H1 (cell line): ENCODE measurements at regions not wholly inside any gene's neighbourhood (a gene's known extent, or its start where the extent isn't known, plus 50 kb on each side); places are given as distances from the start of the nearest gene placed in this dataset.

ENCODE experiments used
- CTCF ChIA-PET: fragments of 300-600 bp; sonication (Branson Sonifier 250); formaldehyde crosslinking; loops from one replicate; lab custom pipeline; 2021; ENCODE audit not compliant: partially characterized antibody; lab: Charles Lee
- POLR2A ChIA-PET: fragments of 300-600 bp; sonication (Branson Sonifier 250); formaldehyde crosslinking; loops from one replicate; lab custom pipeline; 2021; ENCODE audit warnings: inconsistent platforms; ENCODE audit not compliant: partially characterized antibody; lab: Charles Lee
- DNase-seq, 2 experiments: peaks; one replicate each; pipeline versions ENCODE4 v3.0.0 to v3.0.0-alpha.2; 2010 to 2022; ENCODE audit warnings: low spot score in 2 of 2, low read depth in 1 of 2, mixed read lengths in 1 of 2
- FAIRE-seq: peaks from 2 replicates; lab custom pipeline; 2011; peaks lifted over from hg19 to GRCh38; lab: Jason Lieb, UNC
- H2AFZ ChIP-seq: 2 replicates; pipeline ENCODE4 v1.8.1; 2012; ENCODE audit warnings: low read length, inconsistent platforms
- H2AK5ac ChIP-seq: 2 replicates; pipeline ENCODE4 v1.6.1; 2013; ENCODE audit warnings: low read depth, low read length
- H2BK120ac ChIP-seq: replicated peaks from 2 replicates; pipeline ENCODE3; 2013; ENCODE audit warnings: low read depth, low read length, inconsistent platforms
- H2BK12ac ChIP-seq: 2 replicates; pipeline ENCODE4 v1.6.1; 2013; ENCODE audit warnings: low read depth, low read length
- H2BK15ac ChIP-seq: 2 replicates; pipeline ENCODE4 v1.6.1; 2013; ENCODE audit warnings: low read length
- H2BK20ac ChIP-seq: 2 replicates; pipeline ENCODE4 v1.6.1; 2013; ENCODE audit warnings: low read length
- H2BK5ac ChIP-seq: 2 replicates; pipeline ENCODE4 v1.6.1; 2013; ENCODE audit warnings: low read depth, low read length
- H3K14ac ChIP-seq: 2 replicates; pipeline ENCODE4 v1.6.1; 2013; ENCODE audit warnings: inconsistent platforms; ENCODE audit not compliant: insufficient read length
- H3K18ac ChIP-seq: 2 replicates; pipeline ENCODE4 v1.6.1; 2013; ENCODE audit warnings: low read length; ENCODE audit errors: extremely low read depth
- H3K23ac ChIP-seq: 2 replicates; pipeline ENCODE4 v1.6.1; 2013; ENCODE audit warnings: inconsistent platforms; ENCODE audit not compliant: insufficient read length
- H3K23me2 ChIP-seq: 2 replicates; pipeline ENCODE4 v1.6.1; 2013; ENCODE audit warnings: low read depth, low read length
- H3K27ac ChIP-seq: 2 replicates; pipeline ENCODE4 v1.6.1; 2011; ENCODE audit warnings: low read depth, low read length, inconsistent platforms
- H3K27me3 ChIP-seq, 4 experiments: replicated peaks in 1 of 4; 1 replicate in 1 of 4; 2 replicates in 3 of 4; pipeline versions ENCODE4 v1.6.1 to v1.8.1; 2011 to 2013; ENCODE audit warnings: low read length in 3 of 4, mild to moderate bottlenecking in 3 of 4, inconsistent platforms in 2 of 4, mixed read lengths in 2 of 4, moderate library complexity in 1 of 4; ENCODE audit not compliant: control insufficient read depth in 3 of 4, insufficient read depth in 3 of 4; ENCODE audit errors: extremely low read depth in 1 of 4
- H3K36me3 ChIP-seq, 4 experiments: 2 replicates each; pipeline versions ENCODE4 v1.6.1 to v1.8.1; 2011 to 2013; ENCODE audit warnings: mild to moderate bottlenecking in 4 of 4, low read length in 3 of 4, moderate library complexity in 2 of 4, control low read depth in 1 of 4, inconsistent platforms in 1 of 4; ENCODE audit not compliant: insufficient read depth in 4 of 4, control insufficient read depth in 2 of 4
- H3K4ac ChIP-seq: replicated peaks from 2 replicates; pipeline ENCODE3; 2013; ENCODE audit warnings: low read length, low read depth, mixed read lengths, inconsistent platforms; ENCODE audit not compliant: insufficient read length
- H3K4me1 ChIP-seq, 4 experiments: replicated peaks in 1 of 4; 1 replicate in 1 of 4; 2 replicates in 3 of 4; pipeline versions ENCODE4 v1.6.1 to v1.8.1; 2011 to 2013; ENCODE audit warnings: low read length in 3 of 4, inconsistent platforms in 2 of 4, mixed read lengths in 1 of 4; ENCODE audit not compliant: insufficient read depth in 4 of 4, control insufficient read depth in 3 of 4
- H3K4me2 ChIP-seq, 2 experiments: 2 replicates each; pipeline versions ENCODE4 v1.6.1 to v1.8.1; 2011 to 2013; ENCODE audit warnings: low read depth in 2 of 2, low read length in 2 of 2, control low read depth in 1 of 2, inconsistent platforms in 1 of 2, mild to moderate bottlenecking in 1 of 2; ENCODE audit not compliant: insufficient read depth in 1 of 2
- H3K4me3 ChIP-seq, 4 experiments: fragments of 200-600, 300-600 bp in 1 of 4; sonication (generic), shearing (Covaris generic), sonication (Bioruptor Twin) in 1 of 4; 2 replicates each; pipeline versions ENCODE4 v1.5.1 to v1.8.1; 2011 to 2016; ENCODE audit warnings: low read length in 4 of 4, low read depth in 3 of 4, control low read depth in 2 of 4, inconsistent platforms in 2 of 4, mild to moderate bottlenecking in 2 of 4, mixed read lengths in 1 of 4, moderate library complexity in 1 of 4; ENCODE audit not compliant: insufficient read depth in 2 of 4; ENCODE audit errors: extremely low read depth in 1 of 4
- H3K56ac ChIP-seq: replicated peaks from 2 replicates; pipeline ENCODE3; 2013; ENCODE audit warnings: low read depth, mild to moderate bottlenecking, mixed read lengths, low read length, inconsistent platforms; ENCODE audit not compliant: insufficient read length
- H3K79me1 ChIP-seq: 2 replicates; pipeline ENCODE4 v1.6.1; 2013; ENCODE audit warnings: low read depth, low read length, control low read depth
- H3K79me2 ChIP-seq, 2 experiments: 2 replicates each; pipeline versions ENCODE4 v1.6.1 to v1.8.1; 2012 to 2013; ENCODE audit warnings: low read length in 2 of 2, mild to moderate bottlenecking in 2 of 2, inconsistent platforms in 1 of 2; ENCODE audit not compliant: insufficient read depth in 2 of 2, control insufficient read depth in 1 of 2
- H3K9ac ChIP-seq, 4 experiments: replicated peaks in 1 of 4; 1 replicate in 1 of 4; 2 replicates in 3 of 4; pipeline versions ENCODE4 v1.6.1 to v1.8.1; 2011 to 2013; ENCODE audit warnings: low read depth in 3 of 4, low read length in 3 of 4, control low read depth in 2 of 4, mild to moderate bottlenecking in 2 of 4, moderate library complexity in 2 of 4, inconsistent platforms in 1 of 4; ENCODE audit errors: extremely low read depth in 1 of 4
- H3K9me3 ChIP-seq, 2 experiments: 2 replicates each; pipeline versions ENCODE4 v1.6.1 to v1.8.1; 2012 to 2013; ENCODE audit warnings: mild to moderate bottlenecking in 2 of 2, moderate library complexity in 2 of 2, control low read depth in 1 of 2, inconsistent platforms in 1 of 2, low read depth in 1 of 2, low read length in 1 of 2, mixed read lengths in 1 of 2; ENCODE audit not compliant: insufficient read depth in 2 of 2
- H4K20me1 ChIP-seq, 2 experiments: replicated peaks in 1 of 2; 2 replicates each; pipeline versions ENCODE3 to v1.8.1; 2011 to 2013; ENCODE audit warnings: inconsistent platforms in 2 of 2, low read length in 2 of 2, mild to moderate bottlenecking in 1 of 2; ENCODE audit not compliant: insufficient read depth in 2 of 2, control insufficient read depth in 1 of 2
- H4K5ac ChIP-seq: 2 replicates; pipeline ENCODE4 v1.6.1; 2013; ENCODE audit warnings: low read length, low read depth, mixed read lengths, inconsistent platforms; ENCODE audit not compliant: insufficient read length
- H4K8ac ChIP-seq: 2 replicates; pipeline ENCODE4 v1.8.0; 2013; ENCODE audit warnings: mild to moderate bottlenecking, moderate library complexity, low read length, inconsistent platforms; ENCODE audit not compliant: insufficient read depth; ENCODE audit errors: extremely low read depth
- H4K91ac ChIP-seq: replicated peaks from 2 replicates; pipeline ENCODE3; 2013; ENCODE audit warnings: low read length, mixed read lengths, inconsistent platforms; ENCODE audit not compliant: insufficient read length
- ATF2 ChIP-seq: IDR thresholded peaks from 2 replicates; pipeline ENCODE4 v1.6.1; 2012; ENCODE audit warnings: low read length, inconsistent platforms
- EGR1 ChIP-seq: IDR thresholded peaks from 2 replicates; pipeline ENCODE4 v1.6.1; 2011; ENCODE audit warnings: low read depth, low read length, borderline replicate concordance
- HDAC2 ChIP-seq, 2 experiments: fragments of 300-600 bp in 1 of 2; sonication (generic) in 1 of 2; IDR thresholded peaks; 2 replicates each; pipeline ENCODE4 v1.6.1; 2011 to 2012; ENCODE audit warnings: low read depth in 2 of 2, low read length in 2 of 2, mild to moderate bottlenecking in 2 of 2, moderate library complexity in 2 of 2, borderline replicate concordance in 1 of 2, inconsistent platforms in 1 of 2
- SIX5 ChIP-seq: IDR thresholded peaks from 2 replicates; pipeline ENCODE4 v1.6.1; 2011; ENCODE audit warnings: mild to moderate bottlenecking, low read depth, low read length
- SP2 ChIP-seq: IDR thresholded peaks from 2 replicates; pipeline ENCODE4 v1.6.1; 2012; ENCODE audit warnings: mild to moderate bottlenecking, low read length, inconsistent platforms
- WGBS, 2 experiments: shearing (Covaris generic) in 1 of 2; methylation state at CpG; one replicate each; pipeline versions ENCODE4 v1.1.6 to v1.1.7; 2013 to 2015; ENCODE audit warnings: low lambda C conversion rate in 2 of 2, mixed read lengths in 2 of 2, inconsistent platforms in 1 of 2, low coverage in 1 of 2, missing lambda C conversion rate in 1 of 2; ENCODE audit not compliant: insufficient replicate concordance in 2 of 2, insufficient coverage in 1 of 2, insufficient read length in 1 of 2; ENCODE audit errors: extremely low coverage in 1 of 2, missing lambda C conversion rate in 1 of 2; 5-methylcytosine and 5-hydroxymethylcytosine counted together

DNA sequence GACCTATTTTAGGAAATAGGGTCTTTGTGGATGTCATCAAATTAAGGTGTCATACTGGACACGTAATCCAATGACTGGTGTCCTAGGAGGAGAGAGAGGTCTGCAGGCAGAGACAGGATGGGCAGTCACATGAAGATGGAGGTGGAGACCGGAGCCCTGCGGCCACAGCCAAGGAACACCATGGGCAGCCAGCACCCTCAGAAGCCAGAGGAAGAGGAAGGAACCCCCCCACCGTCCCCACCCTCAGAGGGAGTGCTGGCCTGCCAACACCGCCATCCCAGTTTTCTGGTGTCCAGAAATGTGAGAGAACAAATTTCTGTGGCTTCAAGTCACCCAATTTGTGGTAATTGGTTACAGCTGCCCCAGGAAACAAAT is 88.3 kb downstream of the NSUN2 start:
- Histone ChIP-seq H2BK120ac (no peak overlapping the region), H3K4me2 (no peak overlapping the region), H3K56ac (no peak overlapping the region), H3K4me3 (no peak overlapping the region), H2BK12ac (no peak overlapping the region), H3K27me3 (no peaks in the 10 kb centered on the region), H4K5ac (no peak overlapping the region), H2BK15ac (no peak overlapping the region)
- no peak for FAIRE-seq
- DNase-seq = no peak
- TF ChIP-seq SIX5 = no peak
- no peak for TF ChIP-seq EGR1
- no peak for TF ChIP-seq SP2
- TF ChIP-seq ATF2 = no peak
- TF ChIP-seq HDAC2 (IDR thresholded peaks at IDR 0.05; ENCODE audit: borderline replicate concordance in 1 of 2, low read depth in 2 of 2, low read length in 2 of 2) = no peak
- TF ChIP-seq, all 59 proteins: peak for 0
- Histone ChIP-seq H3K79me1 (no peaks in the 10 kb centered on the region), H3K79me2 (no peaks in the 10 kb centered on the region), H3K23ac (no peak overlapping the region), H3K27ac (no peak overlapping the region), H2AK5ac (no peak overlapping the region), H3K9me3 (no peaks in the 10 kb centered on the region), H4K8ac (no peak overlapping the region), H3K9ac (no peak overlapping the region), H4K20me1 (no peaks in the 10 kb centered on the region), H2AFZ (no peak overlapping the region), H4K91ac (no peak overlapping the region), H3K23me2 (no peaks in the 10 kb centered on the region), H2BK5ac (no peak overlapping the region), H3K14ac (no peak overlapping the region), H3K4ac (no peak overlapping the region), H3K36me3 (no peaks in the 10 kb centered on the region), H2BK20ac (no peak overlapping the region), H3K4me1 (no peaks in the 10 kb centered on the region), H3K18ac (no peak overlapping the region)
- ChIA-PET CTCF (no interaction called here), POLR2A (no interaction called here)
- WGBS, 2 experiments = 92% methylated on average over 5 of the region's 5 CpGs; no CpG with 5 or more reads in 1 of the 2 experiments
